Neural crest cell (in vitro differentiated cells): ENCODE measurements at regions not wholly inside any gene's neighbourhood (a gene's known extent, or its start where the extent isn't known, plus 50 kb on each side); places are given as distances from the start of the nearest gene placed in this dataset.

Experiments
- DNase-seq: peaks from one replicate; pipeline ENCODE4 v3.0.0; 2021; ENCODE audit warnings: low read depth, mixed read lengths, low spot score
- H3K27ac Mint-ChIP-seq: one replicate; pipeline ENCODE4 v1.8.0; 2021; ENCODE audit warnings: mild to moderate bottlenecking, mixed read lengths; ENCODE audit not compliant: unreplicated experiment
- H3K27me3 Mint-ChIP-seq: 2 replicates; pipeline ENCODE4 v1.8.0; 2021; ENCODE audit warnings: low read depth, mild to moderate bottlenecking, mixed read lengths
- H3K36me3 Mint-ChIP-seq: 2 replicates; pipeline ENCODE4 v1.8.0; 2021; ENCODE audit warnings: low read depth, mild to moderate bottlenecking, mixed read lengths
- H3K4me1 Mint-ChIP-seq: 2 replicates; pipeline ENCODE4 v1.8.0; 2021; ENCODE audit warnings: mixed read lengths
- H3K4me3 Mint-ChIP-seq: one replicate; pipeline ENCODE4 v1.8.0; 2021; ENCODE audit warnings: mild to moderate bottlenecking, mixed read lengths
- H3K9me3 Mint-ChIP-seq: 2 replicates; pipeline ENCODE4 v1.8.0; 2021; ENCODE audit warnings: mixed read lengths
- TF ChIP-seq, protein P1 (sequence below): fragments of 200-600 bp; sonication (generic); conservative IDR thresholded peaks from 2 replicates; pipeline ENCODE4 v1.5.0; 2021; ENCODE audit warnings: antibody characterized with exemption, mild to moderate bottlenecking

DNA sequence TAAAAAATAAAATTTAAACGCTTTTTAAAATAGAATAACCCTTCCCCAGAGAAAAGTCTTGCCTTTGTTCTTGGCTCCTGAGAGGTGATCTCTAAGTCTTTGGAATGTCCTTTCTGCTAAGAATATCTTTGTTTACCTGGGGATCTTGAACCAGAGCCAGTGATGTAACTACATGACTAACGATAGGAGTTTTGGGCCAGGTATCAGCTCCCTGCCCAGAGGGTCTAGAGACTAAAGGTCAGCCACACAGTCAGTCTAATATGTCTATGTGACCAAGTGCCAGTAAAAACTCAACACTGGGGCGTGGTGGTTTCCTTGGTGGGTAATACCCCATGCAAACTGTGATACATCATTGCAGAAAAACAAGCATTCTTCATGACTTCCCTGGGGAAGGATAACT lies 1351.9 kb upstream of the C9orf72 start:
- TF ChIP-seq, protein P1, sequence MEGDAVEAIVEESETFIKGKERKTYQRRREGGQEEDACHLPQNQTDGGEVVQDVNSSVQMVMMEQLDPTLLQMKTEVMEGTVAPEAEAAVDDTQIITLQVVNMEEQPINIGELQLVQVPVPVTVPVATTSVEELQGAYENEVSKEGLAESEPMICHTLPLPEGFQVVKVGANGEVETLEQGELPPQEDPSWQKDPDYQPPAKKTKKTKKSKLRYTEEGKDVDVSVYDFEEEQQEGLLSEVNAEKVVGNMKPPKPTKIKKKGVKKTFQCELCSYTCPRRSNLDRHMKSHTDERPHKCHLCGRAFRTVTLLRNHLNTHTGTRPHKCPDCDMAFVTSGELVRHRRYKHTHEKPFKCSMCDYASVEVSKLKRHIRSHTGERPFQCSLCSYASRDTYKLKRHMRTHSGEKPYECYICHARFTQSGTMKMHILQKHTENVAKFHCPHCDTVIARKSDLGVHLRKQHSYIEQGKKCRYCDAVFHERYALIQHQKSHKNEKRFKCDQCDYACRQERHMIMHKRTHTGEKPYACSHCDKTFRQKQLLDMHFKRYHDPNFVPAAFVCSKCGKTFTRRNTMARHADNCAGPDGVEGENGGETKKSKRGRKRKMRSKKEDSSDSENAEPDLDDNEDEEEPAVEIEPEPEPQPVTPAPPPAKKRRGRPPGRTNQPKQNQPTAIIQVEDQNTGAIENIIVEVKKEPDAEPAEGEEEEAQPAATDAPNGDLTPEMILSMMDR: no peak
- H3K9me3 Mint-ChIP-seq: no peaks in the 10 kb centered on the region
- peaks cover 37% of the 10 kb centered on the region for H3K4me1 Mint-ChIP-seq
- no peaks in the 10 kb centered on the region for H3K36me3 Mint-ChIP-seq
- H3K27me3 Mint-ChIP-seq: no peaks in the 10 kb centered on the region
- DNase-seq: no peak
- H3K4me3 Mint-ChIP-seq: no peak overlapping the region
- H3K27ac Mint-ChIP-seq: no peak overlapping the region

DNA sequence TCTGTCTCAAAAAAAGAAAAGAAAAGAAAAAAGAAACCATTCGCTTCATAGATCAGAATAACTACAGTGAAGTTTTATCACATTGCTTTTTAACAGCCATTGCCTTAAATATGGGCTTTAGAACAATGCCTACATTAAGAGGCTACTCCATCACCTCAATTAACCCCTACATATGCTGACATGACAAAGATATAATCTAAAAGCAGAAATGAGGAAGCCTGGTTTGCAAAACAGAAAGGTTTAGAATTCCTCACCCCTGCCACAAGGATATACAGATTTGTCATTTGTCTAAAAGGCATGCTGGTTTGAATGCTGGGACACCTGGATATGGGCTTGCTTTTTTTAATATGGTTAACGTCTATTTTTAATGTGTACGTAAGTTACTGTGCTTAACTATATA lies 1353.0 kb upstream of the C9orf72 start:
- Mint-ChIP-seq H3K27ac (no peak overlapping the region), H3K9me3 (no peaks in the 10 kb centered on the region), H3K36me3 (no peaks in the 10 kb centered on the region), H3K27me3 (no peaks in the 10 kb centered on the region), H3K4me1 (peaks cover 38% of the 10 kb centered on the region), H3K4me3 (no peak overlapping the region)
- no peak for DNase-seq
- TF ChIP-seq, protein P1: no peak

DNA sequence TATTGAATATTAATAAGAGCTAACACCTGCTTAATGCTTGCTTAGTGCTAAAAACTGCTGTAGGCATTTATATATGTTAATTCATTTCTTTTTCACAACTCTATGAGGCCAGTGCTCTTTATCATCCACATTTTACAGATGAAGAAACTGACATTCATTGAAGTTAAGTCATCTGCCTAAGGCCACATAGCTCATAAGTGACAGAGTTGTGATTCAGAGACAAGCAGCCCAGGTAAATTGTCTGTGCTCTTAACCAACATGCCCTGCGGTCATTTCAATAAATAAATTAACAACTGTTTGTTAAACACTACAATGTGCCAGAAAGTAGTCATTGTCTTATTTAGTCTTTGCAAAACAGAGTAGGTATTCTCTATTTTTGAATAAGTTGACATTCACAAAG lies 1354.4 kb upstream of the C9orf72 start:
- peaks cover 27% of the 10 kb centered on the region for H3K4me1 Mint-ChIP-seq
- no peak overlapping the region for H3K4me3 Mint-ChIP-seq
- no peaks in the 10 kb centered on the region for H3K9me3 Mint-ChIP-seq
- H3K27me3 Mint-ChIP-seq: no peaks in the 10 kb centered on the region
- TF ChIP-seq, protein P1: no peak
- no peak for DNase-seq
- H3K27ac Mint-ChIP-seq: no peak overlapping the region
- H3K36me3 Mint-ChIP-seq: no peaks in the 10 kb centered on the region

DNA sequence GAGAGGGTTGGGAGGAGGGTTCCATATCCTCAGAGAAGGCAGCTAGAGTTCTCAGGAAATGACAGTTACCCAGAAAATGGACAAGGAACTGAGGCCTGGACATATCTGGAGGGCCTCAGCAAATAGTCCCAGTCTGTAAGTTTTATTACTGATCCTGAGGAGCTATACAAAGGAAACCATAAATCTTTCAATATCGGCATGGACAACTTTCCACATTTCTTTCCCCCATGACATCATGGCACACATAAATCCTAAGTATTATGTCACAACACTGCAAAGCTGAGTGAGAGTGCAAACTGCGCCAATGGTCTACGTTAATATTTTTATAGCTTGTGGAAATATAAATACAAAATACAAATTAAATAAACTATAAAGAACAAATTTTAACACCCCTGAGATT lies 1356.2 kb upstream of the C9orf72 start:
- DNase-seq: no peak
- Mint-ChIP-seq H3K27ac (no peak overlapping the region), H3K9me3 (no peaks in the 10 kb centered on the region), H3K4me3 (no peak overlapping the region), H3K27me3 (no peaks in the 10 kb centered on the region), H3K4me1 (peaks cover 16% of the 10 kb centered on the region), H3K36me3 (no peaks in the 10 kb centered on the region)
- TF ChIP-seq, protein P1: no peak

DNA sequence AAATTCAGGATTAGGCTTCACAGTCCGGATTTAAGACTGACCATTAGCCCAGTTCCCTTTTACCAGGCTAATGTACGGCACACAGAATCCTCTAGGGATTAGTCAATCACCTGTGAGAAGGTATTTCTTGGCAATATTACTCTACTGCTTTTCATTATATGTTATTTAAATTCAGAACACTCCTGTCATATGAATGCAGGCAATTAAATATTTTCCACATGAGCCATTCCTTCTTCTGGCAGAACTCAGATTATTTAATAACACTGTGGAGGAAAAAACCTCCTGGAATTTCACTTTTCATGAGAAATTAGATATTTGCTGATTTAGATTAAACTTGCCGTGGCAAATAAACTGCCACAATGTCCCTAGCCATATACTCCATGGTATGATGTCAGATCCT lies 1357.5 kb upstream of the C9orf72 start:
- H3K27ac Mint-ChIP-seq: no peak overlapping the region
- H3K27me3 Mint-ChIP-seq: no peaks in the 10 kb centered on the region
- H3K4me1 Mint-ChIP-seq: peaks cover 16% of the 10 kb centered on the region
- H3K36me3 Mint-ChIP-seq: no peaks in the 10 kb centered on the region
- no peak for DNase-seq
- TF ChIP-seq, protein P1: no peak
- no peak overlapping the region for H3K4me3 Mint-ChIP-seq
- no peaks in the 10 kb centered on the region for H3K9me3 Mint-ChIP-seq

DNA sequence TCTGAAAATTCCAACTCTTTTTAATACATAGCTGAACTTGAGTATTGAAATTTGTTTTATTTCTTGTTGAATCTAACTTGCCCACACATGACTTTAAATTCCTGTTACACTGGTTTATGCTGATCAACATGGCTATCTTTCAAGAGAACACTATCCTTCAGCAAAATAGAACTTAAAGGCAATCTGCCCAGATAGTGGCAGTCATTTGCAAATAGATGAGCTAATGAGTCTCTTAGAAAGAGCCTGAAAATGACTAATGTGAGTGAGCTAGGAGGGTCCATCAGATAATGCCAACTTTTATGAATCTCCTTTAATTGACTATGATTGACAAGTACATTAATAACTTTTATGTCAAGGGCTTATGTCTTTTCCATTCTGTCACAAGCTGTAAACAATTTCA lies 1360.8 kb upstream of the C9orf72 start:
- H3K36me3 Mint-ChIP-seq: no peaks in the 10 kb centered on the region
- DNase-seq: no peak
- no peak overlapping the region for H3K4me3 Mint-ChIP-seq
- TF ChIP-seq, protein P1: no peak
- peaks cover 9% of the 10 kb centered on the region for H3K4me1 Mint-ChIP-seq
- H3K9me3 Mint-ChIP-seq: no peaks in the 10 kb centered on the region
- no peak overlapping the region for H3K27ac Mint-ChIP-seq
- H3K27me3 Mint-ChIP-seq: no peaks in the 10 kb centered on the region
